ENCODE measurements at regions not wholly inside any gene's neighbourhood (a gene's known extent, or its start where the extent isn't known, plus 50 kb on each side); places are given as distances from the start of the nearest gene placed in this dataset.

GRCh38 chr13:50189450-50189849 lies 174.2 kb downstream of the KCNRG start:
- H3K27ac Mint-ChIP-seq = no peak overlapping the region
- CTCF ChIA-PET = interaction anchor here (0.6 to 1.8 kb wide), 2 partner anchors 22 to 53 kb away, joined by 3 to 4 read pairs; no protein-coding TSS in a partner anchor
- no peaks in the 10 kb centered on the region for H3K9me3 Mint-ChIP-seq
- peaks cover 5% of the 10 kb centered on the region for H3K27me3 Mint-ChIP-seq (ENCODE audit: low read depth)
- no peak overlapping the region for H3K4me3 Mint-ChIP-seq
- intact Hi-C loops (cut with micrococcal nuclease) = no loop called here
- DNase-seq = peak; percentile 14
- H3K4me1 Mint-ChIP-seq (ENCODE audit: low read depth) = no peaks in the 10 kb centered on the region
- no peaks in the 10 kb centered on the region for H3K36me3 Mint-ChIP-seq (ENCODE audit: low read depth)

- no peaks in the 10 kb centered on the region for H3K4me1 Mint-ChIP-seq (ENCODE audit: low read depth)
- CTCF ChIA-PET = interaction anchor here (0.6 to 0.7 kb wide), 2 partner anchors 226 to 541 kb away, joined by 3 to 6 read pairs; no protein-coding TSS in a partner anchor
- H3K9me3 Mint-ChIP-seq = no peaks in the 10 kb centered on the region
- no peak overlapping the region for H3K27ac Mint-ChIP-seq
- intact Hi-C loops (cut with micrococcal nuclease) = no loop called here
- H3K27me3 Mint-ChIP-seq (ENCODE audit: low read depth) = peaks cover 5% of the 10 kb centered on the region
- H3K4me3 Mint-ChIP-seq = no peak overlapping the region
- DNase-seq = no peak
- H3K36me3 Mint-ChIP-seq (ENCODE audit: low read depth) = no peaks in the 10 kb centered on the region
Measured at GRCh38 chr13:50191004-50191403, 175.8 kb downstream of the KCNRG start.

GRCh38 chr13:50192272-50192813 lies 177.1 kb downstream of the KCNRG start:
- no peak for DNase-seq
- CTCF ChIA-PET = interaction anchor here (1.0 to 1.7 kb wide), 2 partner anchors 195 to 609 kb away, joined by 3 read pairs; partner anchors contain the start of gene TRIM13
- Mint-ChIP-seq H3K27ac (no peak overlapping the region), H3K9me3 (no peaks in the 10 kb centered on the region), H3K27me3 (ENCODE audit: low read depth) (peaks cover 5% of the 10 kb centered on the region), H3K36me3 (ENCODE audit: low read depth) (no peaks in the 10 kb centered on the region), H3K4me1 (ENCODE audit: low read depth) (no peaks in the 10 kb centered on the region), H3K4me3 (no peak overlapping the region)
- intact Hi-C loops (cut with micrococcal nuclease) = no loop called here

- no peak overlapping the region for H3K27ac Mint-ChIP-seq
- peaks cover 3% of the 10 kb centered on the region for H3K27me3 Mint-ChIP-seq (ENCODE audit: low read depth)
- no peak for DNase-seq
- CTCF ChIA-PET = no interaction called here
- intact Hi-C loops (cut with micrococcal nuclease) = no loop called here
- no peaks in the 10 kb centered on the region for H3K9me3 Mint-ChIP-seq
- no peaks in the 10 kb centered on the region for H3K36me3 Mint-ChIP-seq (ENCODE audit: low read depth)
- no peak overlapping the region for H3K4me3 Mint-ChIP-seq
- H3K4me1 Mint-ChIP-seq (ENCODE audit: low read depth) = no peaks in the 10 kb centered on the region
Measured at GRCh38 chr13:50195045-50195444, 179.8 kb downstream of the KCNRG start.

GRCh38 chr13:50196118-50196517 lies 180.9 kb downstream of the KCNRG start:
- no peak overlapping the region for H3K27ac Mint-ChIP-seq
- peaks cover 3% of the 10 kb centered on the region for H3K27me3 Mint-ChIP-seq (ENCODE audit: low read depth)
- H3K9me3 Mint-ChIP-seq = no peaks in the 10 kb centered on the region
- intact Hi-C loops (cut with micrococcal nuclease) = no loop called here
- no peak overlapping the region for H3K4me3 Mint-ChIP-seq
- CTCF ChIA-PET = no interaction called here
- no peak for DNase-seq
- no peaks in the 10 kb centered on the region for H3K36me3 Mint-ChIP-seq (ENCODE audit: low read depth)
- no peaks in the 10 kb centered on the region for H3K4me1 Mint-ChIP-seq (ENCODE audit: low read depth)

- no peak overlapping the region for H3K27ac Mint-ChIP-seq
- no peak for DNase-seq
- no peaks in the 10 kb centered on the region for H3K9me3 Mint-ChIP-seq
- CTCF ChIA-PET = no interaction called here
- H3K4me3 Mint-ChIP-seq = no peak overlapping the region
- intact Hi-C loops (cut with micrococcal nuclease) = no loop called here
- H3K36me3 Mint-ChIP-seq (ENCODE audit: low read depth) = no peaks in the 10 kb centered on the region
- H3K27me3 Mint-ChIP-seq (ENCODE audit: low read depth) = peaks cover 2% of the 10 kb centered on the region
- H3K4me1 Mint-ChIP-seq (ENCODE audit: low read depth) = no peaks in the 10 kb centered on the region
Measured at GRCh38 chr13:50197705-50198104, 182.5 kb downstream of the KCNRG start.

GRCh38 chr13:50198508-50198907 lies 183.3 kb downstream of the KCNRG start:
- Mint-ChIP-seq H3K9me3 (no peaks in the 10 kb centered on the region), H3K4me1 (ENCODE audit: low read depth) (no peaks in the 10 kb centered on the region), H3K27me3 (ENCODE audit: low read depth) (peaks cover 5% of the 10 kb centered on the region), H3K27ac (no peak overlapping the region), H3K36me3 (ENCODE audit: low read depth) (no peaks in the 10 kb centered on the region), H3K4me3 (no peak overlapping the region)
- intact Hi-C loops (cut with micrococcal nuclease) = no loop called here
- DNase-seq = no peak
- CTCF ChIA-PET = no interaction called here

GRCh38 chr13:50200569-50200968 lies 185.3 kb downstream of the KCNRG start:
- Mint-ChIP-seq H3K4me3 (no peak overlapping the region), H3K27me3 (ENCODE audit: low read depth) (peaks cover 6% of the 10 kb centered on the region)
- intact Hi-C loops (cut with micrococcal nuclease) = no loop called here

GRCh38 chr13:50200988-50201387 lies 185.7 kb downstream of the KCNRG start:
- Mint-ChIP-seq H3K36me3 (ENCODE audit: low read depth) (no peaks in the 10 kb centered on the region), H3K27me3 (ENCODE audit: low read depth) (peaks cover 6% of the 10 kb centered on the region), H3K4me3 (no peak overlapping the region), H3K9me3 (no peaks in the 10 kb centered on the region), H3K27ac (no peak overlapping the region), H3K4me1 (ENCODE audit: low read depth) (no peaks in the 10 kb centered on the region)
- CTCF ChIA-PET = no interaction called here
- no peak for DNase-seq
- intact Hi-C loops (cut with micrococcal nuclease) = no loop called here

More at GRCh38 chr13:50200569-50200968, 185.3 kb downstream of the KCNRG start:
- Mint-ChIP-seq H3K27ac (no peak overlapping the region), H3K4me1 (ENCODE audit: low read depth) (no peaks in the 10 kb centered on the region), H3K9me3 (no peaks in the 10 kb centered on the region), H3K36me3 (ENCODE audit: low read depth) (no peaks in the 10 kb centered on the region)
- CTCF ChIA-PET = interaction anchor here (1.5 kb wide), 1 partner anchor 8 kb away, joined by 4 read pairs; no protein-coding TSS in a partner anchor
- DNase-seq = no peak

- Mint-ChIP-seq H3K36me3 (ENCODE audit: low read depth) (no peaks in the 10 kb centered on the region), H3K9me3 (no peaks in the 10 kb centered on the region), H3K4me3 (no peak overlapping the region), H3K27me3 (ENCODE audit: low read depth) (peaks cover 6% of the 10 kb centered on the region), H3K27ac (no peak overlapping the region), H3K4me1 (ENCODE audit: low read depth) (no peaks in the 10 kb centered on the region)
- intact Hi-C loops (cut with micrococcal nuclease) = no loop called here
- no peak for DNase-seq
- CTCF ChIA-PET = no interaction called here
Measured at GRCh38 chr13:50202485-50202884, 187.2 kb downstream of the KCNRG start.

GRCh38 chr13:50203256-50203941 lies 188.2 kb downstream of the KCNRG start:
- DNase-seq = no peak
- CTCF ChIA-PET = interaction anchor here (0.6 kb wide), 1 partner anchor 143 kb away, joined by 4 read pairs; no protein-coding TSS in a partner anchor
- Mint-ChIP-seq H3K36me3 (ENCODE audit: low read depth) (no peaks in the 10 kb centered on the region), H3K27ac (no peak overlapping the region), H3K4me3 (no peak overlapping the region), H3K9me3 (no peaks in the 10 kb centered on the region), H3K4me1 (ENCODE audit: low read depth) (peaks cover 3% of the 10 kb centered on the region), H3K27me3 (ENCODE audit: low read depth) (peaks cover 6% of the 10 kb centered on the region)
- intact Hi-C loops (cut with micrococcal nuclease) = no loop called here

- H3K4me1 Mint-ChIP-seq (ENCODE audit: low read depth) = peaks cover 11% of the 10 kb centered on the region
- peaks cover 14% of the 10 kb centered on the region for H3K27me3 Mint-ChIP-seq (ENCODE audit: low read depth)
- no peak for DNase-seq
- no peak overlapping the region for H3K27ac Mint-ChIP-seq
- no peaks in the 10 kb centered on the region for H3K9me3 Mint-ChIP-seq
- CTCF ChIA-PET = no interaction called here
- H3K4me3 Mint-ChIP-seq = no peak overlapping the region
- H3K36me3 Mint-ChIP-seq (ENCODE audit: low read depth) = peaks cover under 1% of the 10 kb centered on the region
- intact Hi-C loops (cut with micrococcal nuclease) = no loop called here
Measured at GRCh38 chr13:50205581-50205980, 190.3 kb downstream of the KCNRG start.

GRCh38 chr13:50208826-50209335 lies 193.6 kb downstream of the KCNRG start:
- no peak overlapping the region for H3K4me3 Mint-ChIP-seq
- H3K9me3 Mint-ChIP-seq = peaks cover 8% of the 10 kb centered on the region
- intact Hi-C loops (cut with micrococcal nuclease) = no loop called here
- CTCF ChIA-PET = interaction anchor here (1.2 kb wide), 1 partner anchor 9 kb away, joined by 4 read pairs; no protein-coding TSS in a partner anchor
- peaks cover 3% of the 10 kb centered on the region for H3K36me3 Mint-ChIP-seq (ENCODE audit: low read depth)
- H3K27me3 Mint-ChIP-seq (ENCODE audit: low read depth) = peaks cover 10% of the 10 kb centered on the region
- H3K4me1 Mint-ChIP-seq (ENCODE audit: low read depth) = peaks cover 15% of the 10 kb centered on the region
- no peak overlapping the region for H3K27ac Mint-ChIP-seq
- DNase-seq = peak; percentile 37
